ENCODE measurements at regions not wholly inside any gene's neighbourhood (a gene's known extent, or its start where the extent isn't known, plus 50 kb on each side); places are given as distances from the start of the nearest gene placed in this dataset.

GRCh38 chr4:89469930-89470375 lies 162.4 kb upstream of the GPRIN3 start:
- Histone ChIP-seq H3K27ac (ENCODE audit: control insufficient read depth, insufficient read depth, low read length) (peak overlapping the region; percentile 64), H3K4me2 (ENCODE audit: control insufficient read depth, extremely low read depth, insufficient read depth, low read depth, low read length) (peak overlapping the region; percentile 45), H3K36me3 (ENCODE audit: control insufficient read depth in 2 of 2, extremely low read depth in 1 of 2, insufficient read depth in 2 of 2, low read length in 2 of 2) (no peaks in the 10 kb centered on the region), H2AFZ (ENCODE audit: control insufficient read depth, low read length) (peak overlapping the region; percentile 86), H3K4me1 (ENCODE audit: control insufficient read depth, extremely low read depth, insufficient read depth, low read length) (peaks cover 14% of the 10 kb centered on the region), H3K9me1 (ENCODE audit: control insufficient read depth, extremely low read depth, insufficient read depth, low read length) (no peaks in the 10 kb centered on the region), H4K20me1 (ENCODE audit: control insufficient read depth, extremely low read depth, insufficient read depth, low read length) (no peaks in the 10 kb centered on the region), H3K9ac (ENCODE audit: control insufficient read depth, extremely low read depth, insufficient read depth, low read length) (no peak overlapping the region), H3K79me2 (ENCODE audit: control insufficient read depth, insufficient read depth, low read length) (no peaks in the 10 kb centered on the region), H3K4me3 (ENCODE audit: control insufficient read depth in 2 of 3, extremely low read depth in 1 of 3, insufficient read depth in 2 of 3, low read depth in 1 of 3, low read length in 3 of 3) (peak overlapping the region in 1 of 3 experiments; percentile 30), H3K27me3 (ENCODE audit: control insufficient read depth, extremely low read depth, insufficient read depth, low read length) (no peaks in the 10 kb centered on the region), H3K9me3 (ENCODE audit: control insufficient read depth, low read depth, low read length) (no peaks in the 10 kb centered on the region)
- dilution Hi-C loops (cut with MboI; ENCODE audit: extremely low pct_ligation_motif_present, low sequenced_read_pairs), result no loop called here
- DNase-seq (ENCODE audit: low read depth, low spot score) (peak; percentile 30), FAIRE-seq (peak; percentile 73)
- TF ChIP-seq EZH2 (IDR thresholded peaks at IDR 0.05; ENCODE audit: low read length) (no peak), CTCF (optimal IDR thresholded peaks at IDR 0.05 in 1 of 3, IDR thresholded peaks at IDR 0.05 in 1 of 3, conservative IDR thresholded peaks at IDR 0.05 in 1 of 3; ENCODE audit: extremely low read depth in 1 of 3, insufficient read depth in 2 of 3, low read length in 3 of 3) (no peak)

GRCh38 chr4:89469516-89469915 lies 161.9 kb upstream of the GPRIN3 start:
- Histone ChIP-seq H3K27ac (ENCODE audit: control insufficient read depth, insufficient read depth, low read length) (peak overlapping the region; percentile 64), H3K36me3 (ENCODE audit: control insufficient read depth in 2 of 2, extremely low read depth in 1 of 2, insufficient read depth in 2 of 2, low read length in 2 of 2) (no peaks in the 10 kb centered on the region), H3K9me3 (ENCODE audit: control insufficient read depth, low read depth, low read length) (no peaks in the 10 kb centered on the region), H3K9me1 (ENCODE audit: control insufficient read depth, extremely low read depth, insufficient read depth, low read length) (no peaks in the 10 kb centered on the region), H3K9ac (ENCODE audit: control insufficient read depth, extremely low read depth, insufficient read depth, low read length) (no peak overlapping the region), H3K4me2 (ENCODE audit: control insufficient read depth, extremely low read depth, insufficient read depth, low read depth, low read length) (peak overlapping the region; percentile 45), H3K27me3 (ENCODE audit: control insufficient read depth, extremely low read depth, insufficient read depth, low read length) (no peaks in the 10 kb centered on the region), H2AFZ (ENCODE audit: control insufficient read depth, low read length) (peak overlapping the region; percentile 86), H4K20me1 (ENCODE audit: control insufficient read depth, extremely low read depth, insufficient read depth, low read length) (no peaks in the 10 kb centered on the region), H3K79me2 (ENCODE audit: control insufficient read depth, insufficient read depth, low read length) (no peaks in the 10 kb centered on the region), H3K4me3 (ENCODE audit: control insufficient read depth in 2 of 3, extremely low read depth in 1 of 3, insufficient read depth in 2 of 3, low read depth in 1 of 3, low read length in 3 of 3) (peak overlapping the region in 1 of 3 experiments; percentile 30), H3K4me1 (ENCODE audit: control insufficient read depth, extremely low read depth, insufficient read depth, low read length) (peaks cover 14% of the 10 kb centered on the region)
- FAIRE-seq (no peak), DNase-seq (ENCODE audit: low read depth, low spot score) (no peak)
- TF ChIP-seq CTCF (optimal IDR thresholded peaks at IDR 0.05 in 1 of 3, IDR thresholded peaks at IDR 0.05 in 1 of 3, conservative IDR thresholded peaks at IDR 0.05 in 1 of 3; ENCODE audit: extremely low read depth in 1 of 3, insufficient read depth in 2 of 3, low read length in 3 of 3) (no peak), EZH2 (IDR thresholded peaks at IDR 0.05; ENCODE audit: low read length) (no peak)
- dilution Hi-C loops (cut with MboI; ENCODE audit: extremely low pct_ligation_motif_present, low sequenced_read_pairs), result no loop called here

Data from keratinocyte (primary cell).